Erythroblast (primary cell): ENCODE measurements at regions not wholly inside any gene's neighbourhood (a gene's known extent, or its start where the extent isn't known, plus 50 kb on each side); places are given as distances from the start of the nearest gene placed in this dataset.

Experiments
- GATA1 ChIP-seq: IDR thresholded peaks from 2 replicates; pipeline ENCODE4 v1.6.1; 2011; ENCODE audit warnings: low read depth, mild to moderate bottlenecking, control low read depth, low read length, moderate library complexity
- POLR2A ChIP-seq: IDR thresholded peaks from 2 replicates; pipeline ENCODE4 v1.6.1; 2011; ENCODE audit warnings: mild to moderate bottlenecking, low read length

- TF ChIP-seq POLR2A: no peak
- TF ChIP-seq GATA1: no peak
These were observed 175.4 kb downstream of the SEM1 start for GRCh38 chr7:96534221-96534620.
